ENCODE measurements at regions not wholly inside any gene's neighbourhood (a gene's known extent, or its start where the extent isn't known, plus 50 kb on each side); places are given as distances from the start of the nearest gene placed in this dataset.

DNA sequence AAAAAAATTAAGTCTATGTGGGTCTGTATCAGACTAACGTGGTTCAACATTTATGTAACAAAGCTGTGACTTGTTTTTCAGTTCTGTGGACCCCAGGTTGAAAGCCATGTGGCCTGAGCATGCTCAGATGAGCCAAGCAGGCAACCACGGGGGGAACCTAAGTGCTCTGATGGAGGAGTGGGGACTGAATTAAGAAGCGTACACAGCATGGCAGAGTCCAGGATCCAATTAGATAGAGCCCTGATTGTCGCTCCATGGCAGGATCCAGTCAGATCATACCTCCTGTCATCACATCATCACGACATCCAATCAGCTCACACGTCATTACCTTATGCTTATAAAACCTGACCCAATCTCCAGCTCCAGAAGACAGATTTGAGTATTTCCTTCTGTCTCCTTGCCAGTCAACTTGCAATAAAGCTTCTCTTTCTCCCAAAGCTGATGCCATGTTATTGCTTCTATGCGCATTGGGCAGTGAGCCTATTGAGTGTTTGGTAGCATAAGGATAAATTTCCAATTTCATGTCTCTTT lies 1013.1 kb upstream of the TMEM132C start:
- CTCF ChIA-PET, result no interaction called here
- intact Hi-C loops (cut with micrococcal nuclease), result no loop called here
- no peak for DNase-seq
- no TSS peak for BruUV-seq (replicated peaks)
- no peaks in the 10 kb centered on the region for H3K9me3 ChIP-seq (ENCODE audit: low read length)
- H2AFZ ChIP-seq (ENCODE audit: low read length), result no peak overlapping the region; the same call in 1 of the 2 replicates
- no peaks in the 10 kb centered on the region for H3F3A ChIP-seq (ENCODE audit: low read length, unreplicated experiment)
- no peaks in the 10 kb centered on the region for H4K20me1 ChIP-seq (ENCODE audit: low read length)
- ATAC-seq, result no peak
- no peaks in the 10 kb centered on the region for H3K9me2 ChIP-seq (replicated peaks; ENCODE audit: low read length)
- no peak overlapping the region for H3K9ac ChIP-seq (ENCODE audit: low read length)
- no peak overlapping the region for H3K4me3 ChIP-seq (ENCODE audit: low read length)
- H3K27ac ChIP-seq (ENCODE audit: low read length), result no peak overlapping the region
- H3K4me2 ChIP-seq (ENCODE audit: low read length), result no peak overlapping the region
- POLR2A ChIA-PET (ENCODE audit: unreplicated experiment), result interaction anchor here (0.5 kb wide), 1 partner anchor 23 kb away, joined by 3 read pairs; no protein-coding TSS in a partner anchor
- H3K27me3 ChIP-seq (ENCODE audit: low read length), result no peaks in the 10 kb centered on the region
- H3K79me2 ChIP-seq (ENCODE audit: low read length), result no peaks in the 10 kb centered on the region
- H3K4me1 ChIP-seq (ENCODE audit: insufficient read depth, low read length), result no peaks in the 10 kb centered on the region
- TF ChIP-seq EZH2 (IDR thresholded peaks at IDR 0.05; ENCODE audit: low read length, unreplicated experiment), result no peak
- TF ChIP-seq, protein P1, sequence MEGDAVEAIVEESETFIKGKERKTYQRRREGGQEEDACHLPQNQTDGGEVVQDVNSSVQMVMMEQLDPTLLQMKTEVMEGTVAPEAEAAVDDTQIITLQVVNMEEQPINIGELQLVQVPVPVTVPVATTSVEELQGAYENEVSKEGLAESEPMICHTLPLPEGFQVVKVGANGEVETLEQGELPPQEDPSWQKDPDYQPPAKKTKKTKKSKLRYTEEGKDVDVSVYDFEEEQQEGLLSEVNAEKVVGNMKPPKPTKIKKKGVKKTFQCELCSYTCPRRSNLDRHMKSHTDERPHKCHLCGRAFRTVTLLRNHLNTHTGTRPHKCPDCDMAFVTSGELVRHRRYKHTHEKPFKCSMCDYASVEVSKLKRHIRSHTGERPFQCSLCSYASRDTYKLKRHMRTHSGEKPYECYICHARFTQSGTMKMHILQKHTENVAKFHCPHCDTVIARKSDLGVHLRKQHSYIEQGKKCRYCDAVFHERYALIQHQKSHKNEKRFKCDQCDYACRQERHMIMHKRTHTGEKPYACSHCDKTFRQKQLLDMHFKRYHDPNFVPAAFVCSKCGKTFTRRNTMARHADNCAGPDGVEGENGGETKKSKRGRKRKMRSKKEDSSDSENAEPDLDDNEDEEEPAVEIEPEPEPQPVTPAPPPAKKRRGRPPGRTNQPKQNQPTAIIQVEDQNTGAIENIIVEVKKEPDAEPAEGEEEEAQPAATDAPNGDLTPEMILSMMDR (conservative IDR thresholded peaks at IDR 0.05; ENCODE audit: low read depth, low read length), result no peak
- H3K36me3 ChIP-seq (ENCODE audit: low read depth, low read length), result no peaks in the 10 kb centered on the region

DNA sequence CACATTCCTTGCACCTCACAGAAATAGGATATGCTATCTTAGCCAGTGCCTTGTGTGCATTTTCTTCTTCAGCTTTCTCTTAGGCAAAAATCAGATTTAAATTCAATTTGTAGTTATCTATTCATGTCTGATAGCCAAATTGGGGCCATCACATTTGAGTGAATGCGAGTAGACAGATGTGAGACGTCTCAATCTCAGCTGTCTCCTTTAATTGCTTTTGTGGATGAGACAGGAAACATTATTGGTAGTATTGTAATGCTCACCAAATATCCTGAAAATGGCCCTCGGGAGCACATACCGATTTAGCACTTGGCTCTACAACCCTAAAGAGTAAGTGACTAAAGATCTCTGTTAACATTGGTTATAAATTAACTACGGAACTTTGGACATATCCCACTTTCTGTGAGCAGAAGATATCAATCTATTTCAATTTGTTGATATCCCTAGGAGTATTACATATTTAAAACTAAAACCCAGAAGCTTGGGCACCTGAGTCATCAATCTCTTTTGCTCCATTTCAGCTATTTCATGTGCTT lies 1012.5 kb upstream of the TMEM132C start:
- no peaks in the 10 kb centered on the region for H3K79me2 ChIP-seq (ENCODE audit: low read length)
- H3K27ac ChIP-seq (ENCODE audit: low read length), result no peak overlapping the region
- intact Hi-C loops (cut with micrococcal nuclease), result no loop called here
- no peaks in the 10 kb centered on the region for H3K9me3 ChIP-seq (ENCODE audit: low read length)
- H3K4me2 ChIP-seq (ENCODE audit: low read length), result no peak overlapping the region
- no peak for DNase-seq
- ChIA-PET POLR2A (ENCODE audit: unreplicated experiment) (interaction anchor here (0.5 kb wide), 1 partner anchor 23 kb away, joined by 3 read pairs; no protein-coding TSS in a partner anchor), CTCF (no interaction called here)
- H3K36me3 ChIP-seq (ENCODE audit: low read depth, low read length), result no peaks in the 10 kb centered on the region
- BruUV-seq (replicated peaks), result no TSS peak
- H3F3A ChIP-seq (ENCODE audit: low read length, unreplicated experiment), result no peaks in the 10 kb centered on the region
- no peak for ATAC-seq
- H3K4me3 ChIP-seq (ENCODE audit: low read length), result no peak overlapping the region
- no peak overlapping the region for H2AFZ ChIP-seq (ENCODE audit: low read length)
- H4K20me1 ChIP-seq (ENCODE audit: low read length), result no peaks in the 10 kb centered on the region
- no peaks in the 10 kb centered on the region for H3K27me3 ChIP-seq (ENCODE audit: low read length)
- TF ChIP-seq EZH2phosphoT487 (IDR thresholded peaks at IDR 0.05; ENCODE audit: borderline replicate concordance, low read length), result no peak
- no peaks in the 10 kb centered on the region for H3K4me1 ChIP-seq (ENCODE audit: insufficient read depth, low read length)
- H3K9me2 ChIP-seq (replicated peaks; ENCODE audit: low read length), result no peaks in the 10 kb centered on the region
- H3K9ac ChIP-seq (ENCODE audit: low read length), result no peak overlapping the region

DNA sequence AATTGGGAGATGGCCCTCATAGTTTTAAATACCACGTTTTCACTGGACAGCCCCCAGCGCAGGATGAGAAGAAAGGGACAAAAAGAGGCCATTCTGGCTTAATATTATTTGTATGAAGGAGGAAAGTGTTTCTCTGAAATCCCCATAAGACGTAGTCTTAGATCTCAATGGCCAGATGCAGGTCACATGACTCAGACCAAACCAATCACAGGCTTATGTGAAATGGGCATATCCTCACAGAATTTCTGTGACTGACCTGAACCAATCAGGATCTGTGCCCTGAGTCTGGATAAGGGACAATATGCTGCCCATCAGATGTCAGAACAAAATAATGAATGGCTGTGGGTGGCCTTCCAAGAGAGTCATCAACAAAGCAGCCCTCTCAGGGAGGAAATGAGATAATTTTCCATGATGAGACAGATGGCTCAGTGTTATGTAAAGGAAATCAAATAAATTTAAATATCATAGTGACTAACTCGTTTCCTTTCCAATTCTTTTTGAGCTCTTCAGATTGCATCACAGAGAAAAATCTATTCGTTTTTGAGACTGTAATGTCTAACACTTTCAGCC lies 1009.5 kb upstream of the TMEM132C start:
- intact Hi-C loops (cut with micrococcal nuclease), result no loop called here
- no peak overlapping the region for H3K9ac ChIP-seq (ENCODE audit: low read length)
- no peak overlapping the region for H2AFZ ChIP-seq (ENCODE audit: low read length)
- no peaks in the 10 kb centered on the region for H3K9me2 ChIP-seq (replicated peaks; ENCODE audit: low read length)
- ChIA-PET POLR2A (ENCODE audit: unreplicated experiment) (interaction anchor here (0.5 kb wide), 1 partner anchor 485 kb away, joined by 3 read pairs; no protein-coding TSS in a partner anchor), CTCF (no interaction called here)
- no peaks in the 10 kb centered on the region for H3K79me2 ChIP-seq (ENCODE audit: low read length)
- no peaks in the 10 kb centered on the region for H3F3A ChIP-seq (ENCODE audit: low read length, unreplicated experiment)
- H3K4me2 ChIP-seq (ENCODE audit: low read length), result no peak overlapping the region
- H3K27ac ChIP-seq (ENCODE audit: low read length), result no peak overlapping the region
- DNase-seq, result peak; percentile 50
- TF ChIP-seq, protein P1 (conservative IDR thresholded peaks at IDR 0.05; ENCODE audit: low read depth, low read length), result no peak
- no peak for TF ChIP-seq EZH2 (IDR thresholded peaks at IDR 0.05; ENCODE audit: low read length, unreplicated experiment)
- BruUV-seq (replicated peaks), result no TSS peak
- H3K36me3 ChIP-seq (ENCODE audit: low read depth, low read length), result no peaks in the 10 kb centered on the region
- no peaks in the 10 kb centered on the region for H3K27me3 ChIP-seq (ENCODE audit: low read length)
- no peak overlapping the region for H3K4me3 ChIP-seq (ENCODE audit: low read length)
- no peaks in the 10 kb centered on the region for H4K20me1 ChIP-seq (ENCODE audit: low read length)
- no peaks in the 10 kb centered on the region for H3K4me1 ChIP-seq (ENCODE audit: insufficient read depth, low read length)
- no peaks in the 10 kb centered on the region for H3K9me3 ChIP-seq (ENCODE audit: low read length)
- ATAC-seq, result peak; percentile 42

Data from PC-3 (cell line).